SK-MEL-5 (cell line): ENCODE measurements at regions not wholly inside any gene's neighbourhood (a gene's known extent, or its start where the extent isn't known, plus 50 kb on each side); places are given as distances from the start of the nearest gene placed in this dataset.
A peak's percentile ranks its signal among the peaks of the same experiment; 100 is the strongest.
"Not testable (repeated sequence)": the region's sequence is repeated elsewhere in the genome, so short reads cannot be mapped to it uniquely, and the experiment has no call there.

ENCODE experiments used
- DNase-seq: peaks from one replicate; pipeline ENCODE4 v3.0.0-alpha.2; 2016; ENCODE audit warnings: low read depth, low spot score
- in situ Hi-C: cut with HindIII; loops from 2 replicates; pipeline ENCODE4 v1.10.0; 2016; ENCODE audit warnings: low sequenced_read_pairs, high pct_unique_total_duplicates, low pct_unique_long_range_greater_than_20kb

DNA sequence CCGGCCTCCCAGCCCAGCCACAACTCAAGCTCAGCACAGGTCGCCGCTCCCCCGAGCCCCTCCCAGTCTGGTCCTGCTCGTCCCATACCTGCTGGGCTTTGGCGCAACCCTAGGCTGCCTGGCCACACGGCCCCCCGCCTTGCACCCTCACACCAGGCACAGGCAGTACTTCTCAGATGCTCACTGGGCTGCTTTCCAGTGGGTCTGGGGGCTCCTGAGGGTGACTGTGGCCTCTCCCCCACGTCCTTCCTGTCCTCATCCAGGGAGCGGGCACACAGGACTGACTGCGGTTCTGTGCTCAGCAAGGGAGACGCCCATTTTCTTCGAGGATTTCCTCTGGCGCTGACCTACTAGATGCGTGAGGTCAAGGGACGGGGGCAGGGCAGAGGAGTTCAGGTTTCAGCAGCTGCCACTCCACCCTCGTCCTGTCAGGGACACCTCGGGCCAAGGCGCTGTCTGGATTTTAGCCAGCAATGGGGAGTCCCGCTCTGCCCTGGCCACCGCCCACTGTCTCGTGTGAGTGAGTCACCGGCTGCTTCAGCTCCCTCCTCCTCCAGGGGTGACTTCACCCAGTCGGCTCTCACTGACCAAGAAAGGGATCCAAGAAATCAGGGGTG, 115.8 kb downstream of the NPIPB11 start:
- in situ Hi-C loops = no loop called here
- peak; percentile 80 for DNase-seq

DNA sequence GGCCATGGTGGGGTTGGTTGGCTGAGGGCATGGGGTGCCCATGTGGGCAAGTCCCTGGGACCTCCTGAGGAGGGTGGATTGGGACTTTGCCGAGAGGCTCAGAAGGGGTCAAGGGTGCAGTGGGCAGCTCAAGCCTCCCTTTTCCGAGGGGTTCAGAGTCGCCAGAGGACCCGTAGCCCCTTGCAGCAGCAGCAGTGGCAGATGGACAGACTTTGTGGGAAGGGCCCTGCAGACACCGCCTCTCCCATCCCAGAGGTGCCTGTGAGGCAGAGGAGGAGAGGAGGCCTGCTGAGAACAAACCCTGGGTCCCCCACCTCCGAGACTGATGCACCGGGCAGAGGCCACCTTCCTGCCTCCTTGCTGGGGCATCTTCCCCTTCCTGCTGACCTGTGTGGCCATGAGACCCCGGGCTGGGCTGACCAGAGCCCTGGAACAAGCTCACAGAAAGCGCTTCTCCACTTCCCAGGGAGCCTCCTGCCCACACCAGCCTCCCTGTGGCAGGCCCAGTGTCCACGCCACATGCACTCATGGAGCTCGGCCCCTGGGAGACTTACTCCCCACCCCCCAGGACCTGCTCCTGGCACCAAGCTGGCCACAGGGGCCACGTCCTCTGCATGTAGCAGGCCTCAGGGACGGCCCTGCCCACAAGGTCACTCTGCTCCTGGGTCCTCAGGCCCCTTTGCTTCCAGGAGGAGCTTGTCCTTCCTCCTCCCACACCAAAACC, 116.8 kb downstream of the NPIPB11 start:
- in situ Hi-C loops, DNase-seq: not testable (repeated sequence)

DNA sequence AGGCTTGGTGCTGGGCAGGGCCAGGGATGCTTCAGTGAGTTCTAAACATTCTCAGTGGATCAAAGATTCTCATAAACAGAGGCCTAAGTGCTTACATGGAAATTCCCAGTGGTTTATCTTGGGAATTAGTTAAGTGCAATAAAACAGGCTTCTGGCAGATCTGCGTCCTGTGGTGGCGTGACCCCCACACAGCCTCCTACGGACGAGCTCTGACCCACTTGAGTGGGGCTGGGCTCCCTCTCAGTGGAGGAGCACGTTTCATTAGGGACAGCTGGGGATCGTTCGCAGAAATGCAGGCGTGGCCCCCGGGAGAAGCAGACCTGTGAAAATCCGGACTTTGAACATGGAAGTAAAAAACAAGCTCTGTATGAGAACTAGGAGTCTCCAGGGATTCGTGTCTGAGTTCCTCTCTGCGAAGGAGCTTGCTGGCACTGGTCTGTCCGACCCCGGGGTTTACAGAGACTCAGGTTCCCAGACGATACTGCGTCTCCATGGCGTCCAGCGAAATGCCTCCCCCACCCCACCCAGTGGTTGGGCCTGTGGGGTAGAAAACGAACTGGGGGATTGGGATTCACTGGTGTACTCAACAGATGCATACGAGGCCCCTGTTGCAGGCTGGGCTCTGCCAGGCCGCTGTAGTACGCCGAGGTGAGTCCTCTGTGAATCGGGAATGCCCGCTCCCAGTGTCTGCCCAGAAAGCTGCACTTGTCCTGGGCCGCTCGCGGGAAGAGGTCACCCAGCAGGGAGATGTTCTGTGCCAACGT, 117.6 kb downstream of the NPIPB11 start:
- in situ Hi-C loops, DNase-seq: not testable (repeated sequence)

- DNase-seq, in situ Hi-C loops: not testable (repeated sequence)
These were observed 118.5 kb downstream of the NPIPB11 start for GRCh38 chr16:29287871-29288535.

- DNase-seq, in situ Hi-C loops: not testable (repeated sequence)
These were observed 119.3 kb downstream of the NPIPB11 start for GRCh38 chr16:29287246-29287645.

DNA sequence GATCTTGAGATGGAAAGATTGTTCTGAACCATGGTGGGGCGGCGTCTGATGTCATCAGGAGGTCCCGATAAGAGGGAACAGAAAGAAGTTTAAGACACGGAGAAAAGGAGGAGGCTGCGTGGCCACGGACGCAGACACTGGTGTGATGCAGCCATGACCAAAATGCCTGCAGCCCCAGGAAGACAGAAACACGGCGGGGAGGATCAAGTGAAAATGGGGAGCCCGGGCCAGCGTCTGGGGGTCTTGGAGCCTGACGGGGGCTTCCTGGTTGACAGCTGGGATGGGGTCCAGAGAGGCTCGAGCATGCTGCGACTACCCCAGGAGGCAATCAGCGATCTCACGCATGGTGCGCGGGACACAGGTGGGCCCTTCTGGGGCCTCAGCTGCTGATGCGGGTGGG, 119.7 kb downstream of the NPIPB11 start:
- in situ Hi-C loops, DNase-seq: not testable (repeated sequence)

DNA sequence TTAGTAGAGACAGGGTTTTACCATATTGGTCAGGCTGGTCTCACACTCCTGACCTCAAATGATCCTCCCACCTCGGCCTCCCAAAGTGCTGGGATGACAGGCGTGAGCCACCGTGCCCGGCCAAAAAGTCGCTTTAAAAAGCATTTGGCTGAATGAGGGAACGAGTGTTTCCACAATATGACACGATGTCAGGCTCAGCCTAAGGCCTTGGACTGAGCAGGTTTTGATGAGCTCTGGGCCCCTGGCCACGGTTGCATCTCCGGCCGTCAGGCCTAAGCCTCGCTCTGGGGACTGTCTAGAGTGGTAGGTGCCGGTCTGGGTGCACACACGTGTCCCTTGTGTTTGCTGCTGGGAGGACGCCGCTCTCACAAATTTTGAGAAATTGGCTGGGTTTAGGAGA, 120.3 kb downstream of the NPIPB11 start:
- in situ Hi-C loops = not testable (repeated sequence)

DNA sequence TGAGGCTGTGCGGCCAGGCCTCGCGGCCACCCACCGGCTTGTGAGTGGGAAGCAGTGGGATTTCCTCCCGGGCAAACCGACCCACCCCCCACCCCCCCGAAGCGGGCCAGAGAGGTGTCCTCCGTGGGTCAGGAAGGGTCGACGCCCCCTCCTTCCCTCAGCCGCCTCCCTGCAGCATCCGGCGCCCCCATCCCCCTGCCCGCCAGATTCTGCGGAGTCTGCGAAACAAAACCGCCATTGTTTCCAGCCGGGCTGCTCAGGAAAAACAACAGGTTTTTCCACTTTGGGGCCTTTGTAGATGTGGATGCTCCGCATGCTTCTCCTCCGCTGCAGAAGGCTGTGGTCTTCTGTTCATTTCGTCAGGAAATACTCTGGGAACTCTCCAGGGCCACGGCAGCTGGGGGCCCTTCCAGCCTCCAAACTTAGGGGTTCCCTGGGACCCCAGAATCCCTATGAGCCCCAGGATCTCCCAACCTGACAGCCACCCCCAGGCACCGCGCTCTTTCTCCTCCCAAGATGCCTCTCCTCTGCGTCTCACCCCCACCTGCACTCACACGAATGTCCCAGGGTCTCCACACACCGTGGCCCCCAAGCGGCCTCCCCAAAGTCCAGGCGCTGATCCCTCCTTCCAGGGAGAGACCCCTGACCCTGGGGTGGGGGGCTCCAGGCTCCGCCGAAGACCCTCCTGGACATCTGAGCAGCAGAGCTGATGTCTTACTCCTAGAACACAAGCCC, 121.2 kb downstream of the NPIPB11 start:
- in situ Hi-C loops = not testable (repeated sequence)
- DNase-seq = peak; percentile 47

More for the DNA sequence above, 120.3 kb downstream of the NPIPB11 start:
- DNase-seq = not testable (repeated sequence)

DNA sequence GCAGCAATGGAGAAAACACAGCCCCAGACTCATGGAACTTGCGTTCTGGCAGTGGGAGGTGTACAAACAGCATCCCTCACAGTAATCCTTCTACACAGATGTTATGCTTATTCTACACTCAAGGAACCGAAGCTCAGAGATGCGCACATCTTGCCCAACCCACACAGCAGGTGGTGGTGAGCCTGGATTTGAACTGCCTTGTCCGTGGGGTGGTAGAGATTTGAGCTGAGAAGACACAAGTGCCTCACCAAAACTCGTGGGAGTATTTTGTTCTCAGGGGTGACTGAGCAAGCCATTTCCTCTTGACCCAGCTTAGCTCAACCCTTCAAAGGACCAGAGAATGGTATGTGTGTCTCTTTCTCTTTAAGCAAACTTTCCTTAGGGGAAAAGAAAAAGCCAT, 121.8 kb downstream of the NPIPB11 start:
- in situ Hi-C loops, DNase-seq: not testable (repeated sequence)

DNA sequence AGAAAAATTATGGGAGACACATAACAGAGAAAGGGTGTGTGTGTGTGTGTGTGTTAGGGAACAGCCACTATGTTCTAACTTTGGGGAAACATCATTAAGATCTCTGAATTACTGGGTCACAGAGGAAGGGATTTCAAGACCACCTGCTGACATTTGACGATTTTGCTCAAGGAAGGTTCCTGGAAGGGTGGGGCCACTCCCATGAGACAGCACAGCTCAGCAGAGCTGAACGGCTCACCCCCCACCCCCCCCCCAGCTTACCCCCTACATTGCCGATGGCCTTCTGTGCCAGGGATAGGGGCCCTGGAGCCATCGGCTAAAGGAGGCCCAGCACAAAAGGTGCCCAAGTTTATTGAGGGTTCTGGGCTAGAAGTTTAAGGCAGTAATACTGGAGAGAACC, 122.4 kb downstream of the NPIPB11 start:
- DNase-seq, in situ Hi-C loops: not testable (repeated sequence)

GRCh38 chr16:29278097-29278871, 128.2 kb downstream of the NPIPB11 start:
- in situ Hi-C loops = not testable (repeated sequence)

DNA sequence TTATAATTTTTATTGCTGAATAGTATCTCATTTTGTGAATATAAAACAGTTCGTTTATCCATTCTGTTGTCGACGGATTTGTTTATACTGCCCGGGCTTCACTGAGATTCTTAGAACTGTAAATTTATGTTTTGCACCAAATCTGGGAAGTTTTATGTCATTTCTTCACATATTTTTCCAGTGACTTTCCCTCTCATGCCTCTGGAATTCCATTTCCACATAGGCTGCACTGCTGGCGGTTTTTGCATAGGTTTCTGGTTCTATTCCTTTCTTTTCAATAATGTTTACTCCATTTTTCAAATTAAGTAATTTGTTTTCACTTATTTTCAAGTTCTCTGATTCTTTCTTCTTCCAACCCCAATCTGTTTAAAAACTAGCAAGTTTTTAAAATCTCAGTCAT, 130.1 kb downstream of the NPIPB11 start:
- in situ Hi-C loops, DNase-seq: not testable (repeated sequence)

More at GRCh38 chr16:29278097-29278871, 128.2 kb downstream of the NPIPB11 start:
- DNase-seq = not testable (repeated sequence)

- in situ Hi-C loops, DNase-seq: not testable (repeated sequence)
These were observed 132.2 kb downstream of the NPIPB11 start for GRCh38 chr16:29274055-29275035.

DNA sequence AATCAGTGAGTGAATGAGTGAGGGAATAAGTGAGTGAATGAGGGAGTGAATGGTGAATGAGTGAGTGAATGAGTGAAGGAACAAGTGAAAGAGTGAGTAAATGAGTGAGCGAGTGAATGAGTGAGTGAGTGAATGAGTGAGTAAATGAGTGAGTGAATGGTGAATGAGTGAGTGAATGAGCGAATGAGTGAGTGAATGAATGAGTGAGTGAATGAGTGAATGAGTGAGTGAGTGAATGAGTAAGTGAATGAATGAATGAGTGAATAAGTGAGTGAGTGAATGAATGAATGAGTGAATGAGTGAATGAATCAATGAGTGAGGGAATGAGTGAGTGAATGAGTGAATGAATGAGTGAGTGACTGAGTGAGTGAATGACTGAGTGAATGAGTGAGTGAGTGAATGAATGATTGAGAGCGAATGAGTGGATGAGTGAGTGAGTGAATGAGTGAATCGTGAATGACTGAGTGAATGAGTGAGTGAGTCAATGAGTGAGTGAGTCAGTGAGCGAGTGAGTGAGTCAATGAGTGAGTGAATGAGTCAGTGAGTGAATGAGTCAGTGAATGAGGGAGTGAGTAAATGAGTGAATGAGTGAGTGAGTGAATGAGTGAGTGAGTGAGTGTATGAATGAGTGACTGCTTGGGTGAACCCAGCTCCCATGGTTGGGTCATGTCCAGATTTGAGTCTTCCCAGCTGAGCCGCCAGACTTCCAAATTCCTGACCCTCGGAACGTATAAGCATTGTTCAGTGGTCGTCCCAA, 133.0 kb downstream of the NPIPB11 start:
- in situ Hi-C loops, DNase-seq: not testable (repeated sequence)
